ENCODE measurements at regions not wholly inside any gene's neighbourhood (a gene's known extent, or its start where the extent isn't known, plus 50 kb on each side); places are given as distances from the start of the nearest gene placed in this dataset.
"Not testable (repeated sequence)": the region's sequence is repeated elsewhere in the genome, so short reads cannot be mapped to it uniquely, and the experiment has no call there.

DNA sequence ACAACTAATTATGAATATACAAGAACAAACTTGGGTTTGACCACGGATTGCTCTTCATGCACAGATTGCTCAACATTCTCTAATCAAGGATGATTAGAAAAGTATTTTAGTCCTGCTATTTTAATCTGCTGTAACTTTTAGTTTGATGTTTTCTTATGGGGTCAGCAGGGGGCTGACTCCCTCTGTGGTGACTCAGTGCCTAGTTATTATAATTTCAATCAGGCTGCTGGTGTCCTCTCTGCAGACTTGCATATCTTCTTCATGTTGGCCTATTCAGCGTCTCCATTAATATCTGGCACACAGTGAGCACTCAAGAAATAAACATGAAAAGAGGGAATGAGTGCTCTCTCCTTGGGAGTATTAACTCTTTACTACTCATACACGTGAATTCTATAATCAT is 223.8 kb upstream of the DDI1 start:
- DNase-seq, result no peak

DNA sequence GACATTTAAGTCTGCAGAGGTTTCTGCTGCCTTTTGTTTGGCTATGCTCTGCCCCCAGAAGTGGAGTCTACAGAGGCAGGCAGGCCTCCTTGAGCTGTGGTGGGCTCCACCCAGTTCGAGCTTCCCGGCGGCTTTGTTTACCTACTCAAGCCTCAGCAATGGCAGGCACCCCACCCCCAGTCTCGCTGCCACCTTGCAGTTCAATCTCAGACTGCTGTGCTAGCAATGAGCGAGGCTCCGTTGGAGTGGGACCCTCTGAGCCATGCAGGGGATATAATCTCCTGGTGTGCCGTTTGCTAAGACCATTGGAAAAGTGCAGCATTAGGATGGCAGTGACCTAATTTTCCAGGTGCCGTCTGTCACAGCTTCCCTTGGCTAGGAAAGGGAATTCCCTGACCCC is 216.1 kb upstream of the DDI1 start:
- not testable (repeated sequence) for DNase-seq

DNA sequence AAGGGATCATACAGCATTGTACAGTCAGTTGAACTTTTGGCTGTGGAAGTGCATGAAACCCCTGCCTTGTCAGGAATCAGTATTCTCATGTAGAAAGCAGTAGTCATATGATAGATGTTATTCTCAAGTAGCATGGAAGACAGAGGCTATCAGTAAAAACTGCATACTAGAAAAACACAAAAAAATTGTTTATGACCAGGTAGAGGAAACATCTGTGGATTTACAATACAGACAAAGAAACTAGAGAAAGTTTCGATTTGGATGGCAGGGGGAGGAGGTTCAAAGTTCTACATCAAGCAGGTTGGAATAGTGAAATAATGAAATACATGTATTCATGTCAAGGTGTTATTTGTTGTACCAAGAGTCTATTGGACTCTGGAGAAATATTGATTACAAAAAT is 212.3 kb upstream of the DDI1 start:
- DNase-seq, result no peak

DNA sequence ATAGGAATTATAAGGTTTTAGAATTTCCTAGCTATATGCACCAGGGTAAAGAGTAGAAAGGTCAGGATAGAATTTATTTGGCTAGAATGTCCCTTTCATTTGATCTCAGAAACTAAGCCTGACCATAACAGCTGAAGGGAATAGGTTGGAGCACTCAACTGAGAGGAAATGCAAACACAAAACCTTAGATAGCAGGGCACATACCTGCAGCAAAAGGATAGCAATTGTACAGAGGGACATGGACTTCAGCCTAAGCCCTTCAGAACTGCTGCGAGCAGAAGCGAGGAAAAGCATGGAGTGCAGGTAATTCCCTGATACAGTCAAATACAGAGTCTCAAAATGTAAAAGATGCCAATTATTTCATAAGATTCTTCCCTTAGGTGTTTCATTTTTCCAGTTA is 211.0 kb upstream of the DDI1 start:
- DNase-seq, result no peak

DNA sequence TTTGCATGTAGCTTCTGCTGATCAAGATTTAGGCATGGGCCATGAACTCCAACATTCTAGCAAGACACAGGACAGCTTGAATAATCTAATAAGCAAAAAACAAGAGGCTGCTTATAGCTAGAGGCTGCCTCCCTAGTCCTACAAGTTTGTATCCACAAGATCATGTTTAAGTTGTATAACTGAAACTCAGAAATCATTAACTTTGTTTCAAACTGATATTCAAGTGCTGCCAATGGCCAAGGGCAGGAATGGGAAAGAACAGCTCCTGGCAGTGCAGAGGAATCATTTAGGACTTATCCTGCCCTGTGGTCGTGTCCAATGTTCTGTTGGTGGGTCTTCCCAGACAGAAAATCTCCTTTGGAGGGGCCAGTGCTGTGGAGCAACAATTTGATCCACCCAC is 209.6 kb upstream of the DDI1 start:
- DNase-seq, result no peak

DNA sequence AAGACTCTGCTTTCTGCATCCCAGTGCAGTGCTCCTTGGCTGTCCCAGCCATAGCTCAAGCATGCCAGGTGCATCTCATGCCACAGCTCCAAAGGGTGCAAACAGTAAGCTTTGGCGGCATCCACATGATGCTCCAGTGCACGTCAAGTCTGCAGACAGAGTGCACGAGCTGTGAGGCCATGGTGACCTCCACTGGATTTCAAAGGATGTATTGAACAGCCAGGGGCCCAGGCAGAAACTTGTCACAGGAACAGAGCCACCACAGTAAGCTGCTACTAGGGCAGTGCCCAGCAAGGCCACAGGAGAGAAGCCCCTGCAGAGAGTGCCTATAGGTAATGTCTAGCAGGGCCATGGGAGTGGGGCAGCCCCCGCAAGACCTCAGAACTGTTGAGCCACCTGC is 206.8 kb upstream of the DDI1 start:
- DNase-seq, result no peak

DNA sequence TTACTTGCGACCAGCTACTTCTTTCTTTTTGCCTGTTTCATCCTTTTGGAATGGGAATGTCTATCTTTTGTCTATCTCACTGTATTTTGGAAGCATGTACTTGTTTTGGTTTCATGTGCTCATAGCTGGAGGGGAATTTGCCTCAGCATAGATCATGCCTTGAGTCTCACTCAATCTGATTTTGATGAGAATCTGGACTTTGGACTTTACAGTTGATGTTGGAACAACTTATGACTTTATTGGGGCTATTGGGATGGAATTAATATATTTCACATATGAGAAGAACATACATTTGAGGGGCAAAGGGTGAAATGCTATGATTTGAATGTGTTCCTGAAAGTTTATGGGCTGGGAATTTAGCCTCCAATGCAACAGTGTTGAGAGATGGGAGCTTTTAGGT is 206.2 kb upstream of the DDI1 start:
- DNase-seq, result no peak

DNA sequence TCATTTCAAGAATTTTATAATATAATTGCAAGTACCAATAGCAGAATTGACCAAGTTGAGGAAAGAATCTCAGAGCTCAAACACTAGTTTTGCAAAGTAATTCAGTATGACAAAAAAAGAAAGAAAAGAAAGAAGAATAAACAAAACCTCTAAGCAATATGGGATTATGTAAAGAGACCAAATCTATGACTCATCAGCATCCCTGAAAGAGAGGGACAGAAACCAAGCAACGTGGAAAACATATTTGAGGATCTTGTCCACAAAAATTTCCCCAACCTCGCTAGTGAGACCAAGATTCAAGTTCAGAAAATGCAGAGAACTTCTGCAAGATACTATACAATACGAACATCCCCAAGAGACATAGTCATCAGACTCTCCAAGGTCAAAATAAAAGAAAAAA is 203.7 kb upstream of the DDI1 start:
- no peak for DNase-seq

DNA sequence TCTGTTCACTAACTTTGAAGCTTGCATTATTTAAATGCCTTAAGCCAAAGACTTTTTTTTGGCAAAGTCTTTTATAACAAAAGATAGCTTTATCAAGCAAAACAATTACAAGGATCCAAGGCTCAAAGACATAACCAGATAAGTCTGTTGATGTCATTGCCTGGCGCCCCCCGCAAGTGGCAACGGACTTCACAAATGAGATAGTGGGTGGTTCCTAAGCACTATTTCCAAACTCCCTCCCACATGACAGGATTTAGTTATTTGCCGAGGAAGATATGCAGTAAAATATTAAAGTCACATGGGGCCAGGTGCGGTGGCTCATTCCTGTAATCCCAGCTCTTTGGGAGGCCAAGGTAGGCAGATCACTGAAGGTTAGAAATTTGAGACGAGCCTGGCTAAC is 194.2 kb upstream of the DDI1 start:
- DNase-seq, result no peak

DNA sequence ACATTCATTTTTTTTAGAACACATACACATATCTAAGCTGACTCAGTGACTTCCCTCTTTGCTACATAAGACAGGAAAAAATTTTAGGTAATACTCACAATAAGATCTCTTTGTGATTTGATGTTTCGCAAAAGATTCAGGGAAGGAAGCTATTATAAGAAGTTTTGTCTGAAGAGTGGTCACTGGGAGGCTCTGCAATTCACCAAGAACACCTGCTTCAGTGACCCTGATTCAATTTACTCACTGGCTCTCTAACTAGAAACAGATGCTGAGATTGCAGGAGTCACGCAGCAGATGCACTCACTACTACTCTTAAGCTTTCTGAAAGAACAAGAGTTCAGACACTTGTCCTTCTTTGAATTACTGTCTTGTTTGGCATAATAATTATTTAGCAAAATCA is 193.6 kb upstream of the DDI1 start:
- no peak for DNase-seq

DNA sequence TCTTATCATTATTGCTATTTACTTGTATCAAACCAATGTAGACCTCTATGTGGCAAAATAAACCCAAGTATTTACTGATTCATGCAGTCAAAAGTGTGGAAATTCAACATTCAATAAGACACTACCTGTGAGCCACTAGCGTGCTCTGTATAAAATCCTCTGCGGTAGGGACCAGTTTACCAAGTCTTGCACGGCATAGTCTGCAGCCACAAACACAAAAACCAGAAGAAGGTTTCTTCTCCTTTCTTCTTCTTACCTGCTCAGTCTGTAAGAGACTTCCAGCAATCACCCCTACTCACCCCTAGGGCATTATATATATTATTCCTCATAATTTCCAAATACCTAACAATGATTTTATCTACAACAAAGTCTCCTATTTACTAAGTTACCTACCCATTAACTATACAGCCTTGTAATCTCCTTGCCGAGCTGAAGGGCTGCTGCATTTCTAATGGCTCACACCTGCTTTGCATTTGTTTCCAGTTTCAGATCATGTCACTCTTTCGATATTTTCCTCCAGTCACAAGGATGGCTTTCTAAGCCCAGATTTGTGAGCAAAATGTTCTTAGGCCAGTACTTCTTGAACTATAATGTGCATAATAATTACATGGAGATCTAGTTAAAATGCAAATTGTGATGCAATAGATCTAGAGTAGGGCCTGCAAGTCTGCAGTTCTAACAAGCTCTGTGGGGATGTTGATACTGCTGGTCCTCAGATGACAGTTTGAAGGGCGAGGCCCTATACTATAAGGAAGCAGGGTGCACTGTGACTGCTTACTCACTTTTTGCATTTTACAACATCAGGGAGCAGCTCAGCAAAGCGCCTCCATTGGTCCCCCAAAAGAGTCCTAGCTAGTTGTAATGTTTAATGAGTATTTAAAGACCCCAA is 191.9 kb upstream of the DDI1 start:
- DNase-seq, result no peak

DNA sequence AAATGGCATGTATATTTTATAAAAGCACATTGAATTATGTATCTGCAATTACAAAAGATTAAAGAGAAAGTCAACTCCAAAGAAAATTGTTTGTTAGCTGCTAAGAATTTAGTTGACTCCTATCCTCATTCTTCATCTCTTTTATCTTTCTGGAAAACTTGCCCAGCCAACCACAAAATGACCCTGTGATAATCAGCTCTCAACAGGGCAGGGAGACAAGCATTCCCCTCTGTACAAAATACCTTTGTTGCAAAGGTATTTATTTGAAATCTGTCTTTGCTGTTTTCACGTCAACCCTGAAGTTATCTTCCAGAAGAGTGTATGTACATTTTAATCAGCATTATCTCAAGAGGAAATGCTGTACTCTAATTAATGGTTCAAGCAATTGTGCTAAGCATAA is 191.1 kb upstream of the DDI1 start:
- no peak for DNase-seq

DNA sequence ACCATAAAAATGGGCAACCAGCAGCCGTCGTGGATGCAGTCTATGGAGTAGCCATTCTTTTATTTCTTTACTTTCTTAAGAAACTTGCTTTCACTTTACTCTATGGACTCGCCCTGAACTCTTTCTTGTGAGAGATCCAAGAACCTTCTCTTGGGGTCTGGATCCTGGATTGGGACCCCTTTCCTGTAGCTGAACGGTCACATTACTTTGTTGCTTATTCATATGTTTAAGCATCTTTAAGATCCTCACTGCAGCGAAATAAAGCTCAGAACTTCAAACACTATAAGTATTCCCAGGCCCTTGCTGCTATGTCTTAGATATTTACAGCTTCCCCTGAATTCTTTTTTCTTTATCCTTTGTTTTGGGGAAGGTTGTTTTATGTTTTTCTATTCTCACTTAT is 187.8 kb upstream of the DDI1 start:
- no peak for DNase-seq

DNA sequence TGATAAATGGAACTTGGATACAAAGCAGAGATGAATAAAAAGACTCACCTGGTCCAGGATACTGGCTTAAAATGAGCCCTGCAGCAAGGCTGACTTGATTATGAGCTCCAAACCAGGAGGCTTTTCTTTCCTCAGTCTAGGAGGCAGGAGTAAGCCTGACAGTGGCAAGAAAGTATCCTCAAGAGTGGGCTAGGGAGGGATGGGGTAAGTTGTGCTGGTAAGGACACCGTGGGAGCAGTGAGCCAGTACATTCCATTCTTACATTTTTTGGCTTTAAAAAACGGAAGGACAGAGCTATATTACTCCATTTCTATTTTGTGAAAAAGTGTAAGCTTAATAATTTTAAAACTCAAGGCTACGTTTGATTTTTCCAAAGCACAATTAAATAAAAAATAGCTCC is 187.1 kb upstream of the DDI1 start:
- no peak for DNase-seq

DNA sequence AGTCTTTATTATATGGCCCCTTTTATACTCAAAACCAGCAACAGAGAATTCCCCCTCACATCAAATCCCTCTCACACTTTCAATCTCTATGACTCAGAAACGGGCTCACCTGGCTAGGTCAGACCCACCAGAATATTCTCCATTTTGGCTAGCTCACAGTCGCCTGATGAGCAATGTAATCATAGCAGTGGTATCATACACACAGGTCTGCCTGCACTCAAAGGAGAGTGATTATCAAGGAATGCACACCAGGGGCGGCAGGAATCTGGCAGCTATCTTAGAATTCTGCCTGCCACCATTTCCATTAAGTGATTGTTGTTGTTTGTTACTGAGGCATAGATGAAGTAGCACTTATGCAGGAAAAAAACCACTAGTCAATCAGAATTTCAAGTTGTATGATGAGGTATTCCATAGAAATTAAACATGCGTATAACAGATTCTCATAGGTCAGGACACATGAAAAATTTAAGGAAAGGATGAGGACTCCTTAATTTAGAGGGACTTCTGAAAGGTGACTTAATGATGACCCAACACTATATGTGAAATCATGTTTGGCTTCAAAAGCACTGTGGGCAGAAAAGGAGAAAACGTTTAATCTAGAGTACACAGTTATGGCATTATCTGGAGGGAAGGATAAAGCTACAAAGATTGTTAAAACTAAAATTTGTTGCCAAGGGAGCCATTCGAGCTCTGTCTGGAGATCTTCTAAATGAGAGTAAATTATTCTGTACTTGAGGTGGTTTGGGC is 185.8 kb upstream of the DDI1 start:
- DNase-seq, result no peak

DNA sequence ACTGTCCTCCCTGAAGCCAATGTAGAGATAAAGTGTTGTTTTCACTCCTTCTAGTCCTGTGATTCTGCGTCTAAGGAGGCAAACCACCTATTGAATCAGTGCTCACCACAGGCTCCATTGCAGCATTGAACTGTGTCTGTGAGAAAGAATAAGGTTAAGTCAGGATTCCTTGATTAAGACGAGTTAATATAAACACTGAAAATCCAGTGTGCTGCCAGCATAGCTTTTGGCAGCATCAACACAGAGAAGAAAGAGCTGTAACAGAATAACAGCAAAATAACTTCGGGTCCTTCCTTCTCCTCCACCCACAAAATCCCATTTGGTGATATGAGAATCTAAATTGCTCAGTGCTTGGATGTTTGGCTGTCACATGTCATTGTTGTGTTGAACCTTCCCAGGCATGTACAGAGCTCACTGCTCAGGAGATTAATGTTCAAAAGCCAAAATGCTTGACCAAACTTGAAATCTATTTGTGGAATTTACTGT is 185.2 kb upstream of the DDI1 start:
- no peak for DNase-seq

Data from NCI-H1417 treated with DMSO at 0.1 percent for 48 hours (cell line).